Trophoblast cell (in vitro differentiated cells and primary cell): ENCODE measurements at regions not wholly inside any gene's neighbourhood (a gene's known extent, or its start where the extent isn't known, plus 50 kb on each side); places are given as distances from the start of the nearest gene placed in this dataset.

ENCODE experiments used
- DNase-seq, 2 donors: peaks; one replicate each; pipeline ENCODE4 v3.0.0-alpha.2; 2016
- H2AFZ ChIP-seq: 2 replicates; pipeline ENCODE4 v1.6.1; 2013; ENCODE audit warnings: low read length, moderate library complexity, mild to moderate bottlenecking; ENCODE audit not compliant: insufficient read depth, poor library complexity
- H2AK5ac ChIP-seq: 2 replicates; pipeline ENCODE4 v1.6.1; 2013; ENCODE audit warnings: mild to moderate bottlenecking, low read length
- H2BK120ac ChIP-seq: 2 replicates; pipeline ENCODE4 v1.6.1; 2013; ENCODE audit warnings: low read length, mild to moderate bottlenecking, moderate library complexity; ENCODE audit not compliant: insufficient read depth, poor library complexity
- H2BK12ac ChIP-seq: 2 replicates; pipeline ENCODE4 v1.6.1; 2013; ENCODE audit warnings: mild to moderate bottlenecking, low read length, moderate library complexity
- H2BK5ac ChIP-seq: 2 replicates; pipeline ENCODE4 v1.6.1; 2013; ENCODE audit warnings: low read length, low read depth, moderate library complexity, mild to moderate bottlenecking; ENCODE audit not compliant: poor library complexity
- H3K14ac ChIP-seq: 2 replicates; pipeline ENCODE4 v1.6.1; 2013; ENCODE audit warnings: mild to moderate bottlenecking, low read length
- H3K18ac ChIP-seq: 2 replicates; pipeline ENCODE4 v1.6.1; 2013; ENCODE audit warnings: mild to moderate bottlenecking, low read length
- H3K23ac ChIP-seq: 2 replicates; pipeline ENCODE4 v1.6.1; 2013; ENCODE audit warnings: low read length
- H3K27ac ChIP-seq: 2 replicates; pipeline ENCODE4 v1.5.1; 2013; ENCODE audit warnings: low read depth, mild to moderate bottlenecking, inconsistent platforms, low read length, moderate library complexity
- H3K27me3 ChIP-seq: 2 replicates; pipeline ENCODE4 v1.6.1; 2013; ENCODE audit warnings: inconsistent platforms, mild to moderate bottlenecking, low read length, moderate library complexity; ENCODE audit not compliant: insufficient read depth
- H3K36me3 ChIP-seq, 2 experiments: 1 replicate in 1 of 2; 2 replicates in 1 of 2; pipeline ENCODE4 v1.6.1; 2013; ENCODE audit warnings: low read length in 2 of 2, mild to moderate bottlenecking in 2 of 2, moderate library complexity in 1 of 2; ENCODE audit not compliant: insufficient read depth in 2 of 2, control insufficient read depth in 1 of 2
- H3K4ac ChIP-seq: 2 replicates; pipeline ENCODE4 v1.6.1; 2013; ENCODE audit warnings: low read depth, mild to moderate bottlenecking, low read length, moderate library complexity
- H3K4me1 ChIP-seq, 2 experiments: 1 replicate in 1 of 2; 2 replicates in 1 of 2; pipeline ENCODE4 v1.6.1; 2013; ENCODE audit warnings: low read length in 2 of 2, mild to moderate bottlenecking in 2 of 2, moderate library complexity in 1 of 2; ENCODE audit not compliant: insufficient read depth in 2 of 2, control insufficient read depth in 1 of 2
- H3K4me2 ChIP-seq: 2 replicates; pipeline ENCODE4 v1.6.1; 2013; ENCODE audit warnings: inconsistent platforms, mild to moderate bottlenecking, low read length, moderate library complexity
- H3K4me3 ChIP-seq: 2 replicates; pipeline ENCODE4 v1.5.1; 2013; ENCODE audit warnings: mild to moderate bottlenecking, low read depth, low read length, inconsistent platforms
- H3K79me1 ChIP-seq: one replicate; pipeline ENCODE4 v1.6.1; 2013; ENCODE audit warnings: low read length
- H3K79me2 ChIP-seq: 2 replicates; pipeline ENCODE4 v1.6.1; 2013; ENCODE audit warnings: low read length, mild to moderate bottlenecking; ENCODE audit not compliant: control insufficient read depth, insufficient read depth, poor library complexity
- H3K9ac ChIP-seq: 2 replicates; pipeline ENCODE4 v1.6.1; 2013; ENCODE audit warnings: mild to moderate bottlenecking, low read length
- H3K9me3 ChIP-seq: 2 replicates; pipeline ENCODE4 v1.6.1; 2013; ENCODE audit warnings: low read depth, mild to moderate bottlenecking, control low read depth, inconsistent platforms, low read length; ENCODE audit not compliant: insufficient read depth
- H4K12ac ChIP-seq: 2 replicates; pipeline ENCODE4 v1.6.1; 2013; ENCODE audit warnings: low read depth, mild to moderate bottlenecking, low read length, moderate library complexity
- H4K8ac ChIP-seq: 2 replicates; pipeline ENCODE4 v1.6.1; 2013; ENCODE audit warnings: low read depth, mild to moderate bottlenecking, low read length, moderate library complexity
- H4K91ac ChIP-seq: one replicate; pipeline ENCODE4 v1.6.1; 2013; ENCODE audit warnings: low read depth, mild to moderate bottlenecking, low read length, moderate library complexity
- WGBS: extraction: QIAGEN DNeasy Blood & Tissue Kit; methylation state at CpG from one replicate; pipeline ENCODE4 v1.1.7; 2013; ENCODE audit warnings: missing lambda C conversion rate; ENCODE audit not compliant: insufficient read length, insufficient coverage; ENCODE audit errors: extremely low coverage; 5-methylcytosine and 5-hydroxymethylcytosine counted together

DNA sequence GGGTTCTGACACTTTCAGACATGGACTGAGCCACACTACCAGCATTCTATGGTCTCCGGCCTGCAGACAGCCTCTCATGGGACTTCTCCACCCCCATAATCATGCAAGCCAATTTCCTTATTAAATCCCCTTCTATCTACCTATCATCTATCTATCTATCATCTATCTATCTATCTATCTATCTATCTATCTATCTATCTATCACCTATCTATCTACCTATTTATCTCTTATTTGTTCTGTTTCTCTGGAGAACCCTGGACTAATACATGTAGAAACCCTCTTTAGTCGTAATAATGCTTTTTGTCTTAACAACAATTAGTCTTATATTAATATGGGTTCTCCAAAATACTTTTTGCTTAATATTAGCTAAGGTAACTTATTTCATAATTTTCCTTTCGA lies 174.1 kb upstream of the PRSS16 start:
- Histone ChIP-seq H4K91ac (no peak overlapping the region), H2AK5ac (no peak overlapping the region), H4K8ac (no peak overlapping the region), H3K9ac (no peak overlapping the region), H4K12ac (no peak overlapping the region), H3K4ac (no peak overlapping the region), H3K9me3 (no peaks in the 10 kb centered on the region), H3K27ac (no peak overlapping the region), H2BK12ac (no peak overlapping the region), H3K79me1 (no peaks in the 10 kb centered on the region), H3K27me3 (no peaks in the 10 kb centered on the region), H2BK120ac (no peak overlapping the region), H3K14ac (no peak overlapping the region), H2BK5ac (no peak overlapping the region), H2AFZ (no peak overlapping the region), H3K23ac (no peak overlapping the region), H3K4me2 (no peak overlapping the region), H3K4me1 (no peaks in the 10 kb centered on the region), H3K4me3 (no peak overlapping the region), H3K79me2 (no peaks in the 10 kb centered on the region), H3K36me3 (no peaks in the 10 kb centered on the region), H3K18ac (no peak overlapping the region)
- DNase-seq = no peak
- WGBS = no CpG with 5 or more reads among the region's 3 CpGs

DNA sequence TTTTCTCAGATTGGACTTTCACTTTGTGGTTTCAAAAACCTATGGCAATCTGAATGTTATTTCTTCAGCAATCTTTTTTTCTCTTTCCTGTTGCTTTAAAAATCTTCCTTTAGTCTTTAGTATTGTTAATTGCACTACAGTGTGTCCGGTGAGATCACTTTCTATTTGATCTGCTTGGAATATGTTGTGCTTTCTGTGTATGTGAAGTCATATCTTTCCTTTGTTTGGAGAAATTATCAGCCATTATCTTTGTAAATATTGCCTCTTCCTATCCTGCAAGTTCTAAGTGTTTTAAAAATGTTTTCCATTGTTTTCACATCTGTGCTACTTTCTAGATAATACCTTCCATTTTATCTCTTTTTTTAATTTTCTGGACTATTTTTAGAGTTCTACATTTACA lies 171.4 kb upstream of the PRSS16 start:
- Histone ChIP-seq H3K4me2 (no peak overlapping the region), H3K23ac (no peak overlapping the region), H2BK5ac (no peak overlapping the region)

DNA sequence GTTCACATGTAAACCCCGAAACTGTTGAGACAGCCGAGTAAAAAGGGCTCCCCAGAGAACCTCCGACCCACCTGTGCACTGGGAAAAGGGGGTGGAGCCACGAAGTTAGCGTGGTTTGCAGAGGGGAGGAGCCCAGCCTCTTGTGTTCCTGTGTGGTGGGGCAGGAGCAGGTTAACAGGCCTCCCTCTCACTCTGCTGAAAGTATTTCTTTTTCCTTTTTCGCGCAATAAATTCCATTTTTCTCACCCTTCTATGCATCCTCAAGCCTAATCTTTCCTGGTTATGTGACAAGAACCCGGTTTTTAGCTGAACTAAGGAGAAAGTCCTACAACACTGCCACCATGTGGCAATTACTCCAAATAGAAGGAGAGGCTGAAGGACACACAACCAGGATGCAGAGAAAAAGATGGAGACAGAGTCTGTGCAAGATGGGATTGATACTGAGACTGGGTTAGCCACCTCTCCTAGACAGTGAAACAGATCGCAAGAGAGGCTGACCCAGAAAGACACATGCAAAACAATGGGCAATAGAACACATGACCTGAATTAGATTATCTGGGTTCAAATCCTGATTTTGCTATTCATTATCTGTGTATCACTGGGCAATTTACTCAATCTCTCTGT lies 168.7 kb upstream of the PRSS16 start:
- Histone ChIP-seq H3K27ac (no peak overlapping the region), H3K4me2 (peak overlapping the region; percentile 60), H3K4ac (no peak overlapping the region), H3K4me3 (no peak overlapping the region), H2BK12ac (no peak overlapping the region), H2BK5ac (no peak overlapping the region), H3K9ac (no peak overlapping the region), H3K79me1 (no peaks in the 10 kb centered on the region), H3K36me3 (no peaks in the 10 kb centered on the region), H4K12ac (no peak overlapping the region), H4K91ac (no peak overlapping the region), H3K4me1 (no peaks in the 10 kb centered on the region), H2AK5ac (no peak overlapping the region), H2AFZ (peak overlapping the region; percentile 89), H3K14ac (no peak overlapping the region), H3K79me2 (no peaks in the 10 kb centered on the region), H3K27me3 (no peaks in the 10 kb centered on the region), H4K8ac (no peak overlapping the region), H3K18ac (no peak overlapping the region), H3K23ac (no peak overlapping the region), H3K9me3 (no peaks in the 10 kb centered on the region), H2BK120ac (no peak overlapping the region)
- no CpG with 5 or more reads among the region's 9 CpGs for WGBS
- DNase-seq = peak; percentile 42 to 80

More for the DNA sequence above, 171.4 kb upstream of the PRSS16 start:
- H4K91ac ChIP-seq = no peak overlapping the region
- H3K27ac ChIP-seq = no peak overlapping the region
- no CpG with 5 or more reads among the region's 1 CpG for WGBS
- no peak overlapping the region for H3K14ac ChIP-seq
- H3K4me3 ChIP-seq = no peak overlapping the region
- H2AFZ ChIP-seq = no peak overlapping the region
- no peak overlapping the region for H4K12ac ChIP-seq
- no peak overlapping the region for H2AK5ac ChIP-seq
- H3K36me3 ChIP-seq = no peaks in the 10 kb centered on the region
- H3K27me3 ChIP-seq = no peaks in the 10 kb centered on the region
- no peaks in the 10 kb centered on the region for H3K79me1 ChIP-seq
- H2BK120ac ChIP-seq = no peak overlapping the region
- no peak overlapping the region for H3K18ac ChIP-seq
- H3K9me3 ChIP-seq = no peaks in the 10 kb centered on the region
- no peak overlapping the region for H2BK12ac ChIP-seq
- no peak for DNase-seq
- H4K8ac ChIP-seq = no peak overlapping the region
- no peak overlapping the region for H3K9ac ChIP-seq
- no peaks in the 10 kb centered on the region for H3K4me1 ChIP-seq
- H3K4ac ChIP-seq = no peak overlapping the region
- H3K79me2 ChIP-seq = no peaks in the 10 kb centered on the region

DNA sequence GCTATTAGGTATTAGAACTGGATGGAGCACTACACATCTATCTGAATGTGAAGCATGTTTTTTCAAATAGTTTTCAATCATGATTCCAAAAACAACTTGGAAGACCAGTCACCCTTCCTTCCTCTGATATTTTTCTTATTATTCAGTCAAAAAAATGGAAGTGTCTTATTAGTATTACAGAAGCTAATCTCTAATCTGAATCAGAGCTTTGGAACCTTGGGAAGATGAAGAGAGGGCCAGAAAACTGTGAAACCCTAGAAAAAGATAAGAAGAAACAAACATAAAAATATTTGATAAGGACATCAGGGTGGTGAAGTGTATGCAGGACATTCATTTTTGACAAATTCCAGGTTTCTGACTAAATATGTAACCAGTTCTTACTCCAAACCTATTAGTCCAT lies 166.3 kb upstream of the PRSS16 start:
- Histone ChIP-seq H2AK5ac (no peak overlapping the region), H3K79me1 (no peaks in the 10 kb centered on the region), H3K79me2 (no peaks in the 10 kb centered on the region), H3K9ac (no peak overlapping the region), H2BK120ac (no peak overlapping the region), H2BK12ac (no peak overlapping the region), H4K91ac (no peak overlapping the region), H4K12ac (no peak overlapping the region), H3K4me1 (no peaks in the 10 kb centered on the region), H3K14ac (no peak overlapping the region), H2BK5ac (no peak overlapping the region), H3K18ac (no peak overlapping the region), H3K9me3 (no peaks in the 10 kb centered on the region), H3K4me3 (no peak overlapping the region), H3K4me2 (no peak overlapping the region), H3K27ac (no peak overlapping the region), H3K23ac (no peak overlapping the region), H2AFZ (no peak overlapping the region), H3K36me3 (no peaks in the 10 kb centered on the region), H3K4ac (no peak overlapping the region), H4K8ac (no peak overlapping the region), H3K27me3 (no peaks in the 10 kb centered on the region)
- DNase-seq = peak; percentile 33 to 92
